IMR-90 (cell line): ENCODE measurements at regions not wholly inside any gene's neighbourhood (a gene's known extent, or its start where the extent isn't known, plus 50 kb on each side); places are given as distances from the start of the nearest gene placed in this dataset.

Source experiments
- ATAC-seq: fragments of 200-7000 bp; cut with Tn5 transposase; 2 replicates; pipeline ENCODE4 v1.9.1; 2020; ENCODE audit warnings: low read depth, mild to moderate bottlenecking, moderate library complexity
- BruUV-seq: library from RNA; stranded (reverse); fragments of 400-500 nt; replicated peaks from 2 replicates; lab custom pipeline; 2021; lab: Mats Ljungman, UMichigan
- CTCF ChIA-PET: fragments of 300-600 bp; formaldehyde crosslinking; extraction: SDS; loops from one replicate; lab custom pipeline; 2021; ENCODE audit warnings: antibody characterized with exemption; lab: Yijun Ruan, JAX
- POLR2A ChIA-PET: fragments of 300-600 bp; sonication (Branson Sonifier 250); formaldehyde crosslinking; loops from one replicate; lab custom pipeline; 2022; ENCODE audit warnings: antibody characterized with exemption; ENCODE audit not compliant: unreplicated experiment; lab: Charles Lee
- DNase-seq: peaks from one replicate; pipeline ENCODE4 v3.0.0; 2013
- H2AFZ ChIP-seq: replicated peaks from 2 replicates; pipeline ENCODE3; 2013; ENCODE audit warnings: low read length, mild to moderate bottlenecking; ENCODE audit not compliant: poor library complexity
- H2AK5ac ChIP-seq: 2 replicates; pipeline ENCODE4 v1.6.1; 2013; ENCODE audit warnings: low read depth, low read length, inconsistent platforms
- H2AK9ac ChIP-seq: replicated peaks from 2 replicates; pipeline ENCODE3; 2013; ENCODE audit warnings: mild to moderate bottlenecking, low read depth, low read length, moderate library complexity; ENCODE audit not compliant: poor library complexity
- H2BK120ac ChIP-seq: 2 replicates; pipeline ENCODE4 v1.6.1; 2013; ENCODE audit warnings: low read depth, low read length, inconsistent platforms
- H2BK15ac ChIP-seq: 3 replicates; pipeline ENCODE4 v1.6.1; 2013; ENCODE audit warnings: low read depth, low read length, inconsistent platforms
- H2BK20ac ChIP-seq: 2 replicates; pipeline ENCODE4 v1.6.1; 2013; ENCODE audit warnings: low read depth, mild to moderate bottlenecking, inconsistent platforms, low read length, moderate library complexity
- H2BK5ac ChIP-seq: 2 replicates; pipeline ENCODE4 v1.6.1; 2013; ENCODE audit warnings: mild to moderate bottlenecking, low read depth, low read length, inconsistent platforms; ENCODE audit not compliant: poor library complexity, severe bottlenecking
- H3K14ac ChIP-seq: replicated peaks from 2 replicates; pipeline ENCODE4 v1.6.1; 2013; ENCODE audit warnings: low read depth, low read length, inconsistent platforms
- H3K18ac ChIP-seq: 2 replicates; pipeline ENCODE4 v1.6.1; 2013; ENCODE audit warnings: low read depth, low read length, control low read depth
- H3K23ac ChIP-seq: 2 replicates; pipeline ENCODE4 v1.6.1; 2013; ENCODE audit warnings: low read depth, low read length, inconsistent platforms
- H3K27ac ChIP-seq: 2 replicates; pipeline ENCODE4 v1.5.1; 2013; ENCODE audit warnings: mild to moderate bottlenecking, control low read depth, low read length; ENCODE audit not compliant: insufficient read depth
- H3K27me3 ChIP-seq: 2 replicates; pipeline ENCODE4 v1.6.1; 2013; ENCODE audit warnings: low read length; ENCODE audit not compliant: control insufficient read depth, insufficient read depth
- H3K36me3 ChIP-seq: 2 replicates; pipeline ENCODE4 v1.6.1; 2013; ENCODE audit warnings: low read length, mixed read lengths; ENCODE audit not compliant: control insufficient read depth, insufficient read depth
- H3K4ac ChIP-seq: 2 replicates; pipeline ENCODE4 v1.6.1; 2013; ENCODE audit warnings: low read depth, low read length, inconsistent platforms
- H3K4me1 ChIP-seq: 2 replicates; pipeline ENCODE4 v1.6.1; 2013; ENCODE audit warnings: low read length, mixed read lengths; ENCODE audit not compliant: control insufficient read depth, insufficient read depth
- H3K4me2 ChIP-seq: 2 replicates; pipeline ENCODE4 v1.6.1; 2013; ENCODE audit warnings: low read depth, mild to moderate bottlenecking, control low read depth, low read length, moderate library complexity
- H3K4me3 ChIP-seq: 2 replicates; pipeline ENCODE4 v1.5.1; 2013; ENCODE audit warnings: low read depth, mild to moderate bottlenecking, control low read depth, low read length, moderate library complexity; ENCODE audit not compliant: insufficient read depth
- H3K56ac ChIP-seq: 2 replicates; pipeline ENCODE4 v1.6.1; 2013; ENCODE audit warnings: low read length, inconsistent platforms; ENCODE audit not compliant: insufficient read depth; ENCODE audit errors: extremely low read depth
- H3K79me1 ChIP-seq, 2 experiments: 2 replicates each; pipeline ENCODE4 v1.6.1; 2013; ENCODE audit warnings: low read length in 2 of 2, inconsistent platforms in 1 of 2, low read depth in 1 of 2
- H3K9ac ChIP-seq: 2 replicates; pipeline ENCODE4 v1.6.1; 2013; ENCODE audit warnings: low read depth, low read length, control low read depth
- H3K9me1 ChIP-seq: 2 replicates; pipeline ENCODE4 v1.6.1; 2013; ENCODE audit warnings: low read length, inconsistent platforms; ENCODE audit not compliant: insufficient read depth
- H3K9me3 ChIP-seq: 2 replicates; pipeline ENCODE4 v1.6.1; 2013; ENCODE audit warnings: low read length; ENCODE audit not compliant: control insufficient read depth, insufficient read depth
- H4K20me1 ChIP-seq: 2 replicates; pipeline ENCODE4 v1.6.1; 2013; ENCODE audit warnings: low read length, inconsistent platforms; ENCODE audit not compliant: insufficient read depth
- H4K5ac ChIP-seq: 2 replicates; pipeline ENCODE4 v1.6.1; 2013; ENCODE audit warnings: mild to moderate bottlenecking, low read depth, low read length, control low read depth
- H4K8ac ChIP-seq, 2 experiments: 2 replicates each; pipeline ENCODE4 v1.6.1; 2013; ENCODE audit warnings: low read depth in 2 of 2, low read length in 2 of 2, control low read depth in 1 of 2, inconsistent platforms in 1 of 2
- H4K91ac ChIP-seq: 2 replicates; pipeline ENCODE4 v1.6.1; 2013; ENCODE audit warnings: low read depth, low read length, inconsistent platforms; ENCODE audit not compliant: insufficient read depth
- BHLHE40 ChIP-seq: fragments of 150-350 bp; IDR thresholded peaks from 2 replicates; pipeline ENCODE4 v1.6.1; 2016; ENCODE audit warnings: mild to moderate bottlenecking, low read depth, low read length
- MAZ ChIP-seq: IDR thresholded peaks from 2 replicates; pipeline ENCODE4 v1.6.1; 2012; ENCODE audit warnings: low read depth, mild to moderate bottlenecking, low read length, improper control_type of control experiment, moderate library complexity, borderline replicate concordance
- MXI1 ChIP-seq: IDR thresholded peaks from 2 replicates; pipeline ENCODE4 v1.6.1; 2012; ENCODE audit warnings: low read depth, mild to moderate bottlenecking, low read length, moderate library complexity, borderline replicate concordance
- NFE2L2 ChIP-seq: fragments of 150-350 bp; IDR thresholded peaks from 2 replicates; pipeline ENCODE4 v1.6.1; 2016; ENCODE audit warnings: low read depth, mild to moderate bottlenecking, low read length
- POLR2A ChIP-seq: IDR thresholded peaks from 2 replicates; pipeline ENCODE4 v1.6.1; 2012; ENCODE audit warnings: mild to moderate bottlenecking, low read depth, low read length
- RAD21 ChIP-seq: IDR thresholded peaks from 2 replicates; pipeline ENCODE4 v1.6.1; 2012; ENCODE audit warnings: low read length, improper control_type of control experiment
- RCOR1 ChIP-seq: IDR thresholded peaks from 2 replicates; pipeline ENCODE4 v1.6.1; 2012; ENCODE audit warnings: mild to moderate bottlenecking, low read length, improper control_type of control experiment; ENCODE audit not compliant: insufficient replicate concordance
- RFX5 ChIP-seq: IDR thresholded peaks from 2 replicates; pipeline ENCODE4 v1.8.0; 2012; ENCODE audit warnings: low read depth, mild to moderate bottlenecking, low read length, moderate library complexity
- WGBS, 2 experiments: methylation state at CpG; one replicate each; pipeline versions ENCODE4 v1.1.5 to v1.1.7; 2013; ENCODE audit warnings: missing lambda C conversion rate in 2 of 2; ENCODE audit not compliant: insufficient read length in 1 of 2; ENCODE audit errors: extremely low coverage in 2 of 2; 5-methylcytosine and 5-hydroxymethylcytosine counted together
- dilution Hi-C: fragments of 300-500 bp; cut with HindIII; formaldehyde crosslinking; loops from one replicate; pipeline ENCODE4 v1.14.3; 2018; ENCODE audit warnings: low sequenced_read_pairs; ENCODE audit not compliant: unreplicated experiment
- in situ Hi-C: fragments of 300-500 bp; cut with MboI; formaldehyde crosslinking; loops from 3 replicates; pipeline ENCODE4 v1.14.3; 2019; ENCODE audit warnings: low sequenced_read_pairs, inconsistent platforms, mixed read lengths
- intact Hi-C: fragments of 100-400 bp; cut with micrococcal nuclease; formaldehyde crosslinking; loops from 2 replicates; pipeline ENCODE4 v1.10.0; 2022

GRCh38 chr1:60832367-60832766 lies 250.0 kb upstream of the NFIA start:
- no peak overlapping the region for H3K4me3 ChIP-seq
- H2BK15ac ChIP-seq, result no peak overlapping the region
- no peak overlapping the region for H2AK9ac ChIP-seq
- WGBS, 2 experiments, result no CpG with 5 or more reads among the region's 3 CpGs
- no peak overlapping the region for H3K18ac ChIP-seq
- H3K23ac ChIP-seq, result no peak overlapping the region
- no peaks in the 10 kb centered on the region for H3K27me3 ChIP-seq
- H3K4me2 ChIP-seq, result no peak overlapping the region
- H3K27ac ChIP-seq, result no peak overlapping the region
- H2BK120ac ChIP-seq, result no peak overlapping the region
- no peak overlapping the region for H2AK5ac ChIP-seq
- DNase-seq, result no peak
- dilution Hi-C loops (no loop called here), intact Hi-C loops (no loop called here), in situ Hi-C loops (no loop called here)
- H3K9me3 ChIP-seq, result no peaks in the 10 kb centered on the region; the same call in 1 of the 2 replicates
- no peak overlapping the region for H3K9ac ChIP-seq
- no peak overlapping the region for H2AFZ ChIP-seq
- BruUV-seq, result no TSS peak
- TF ChIP-seq RCOR1, result no peak
- no peak for TF ChIP-seq POLR2A
- TF ChIP-seq MXI1, result no peak
- TF ChIP-seq MAZ, result no peak
- no peak for TF ChIP-seq NFE2L2
- TF ChIP-seq BHLHE40, result no peak
- no peak for TF ChIP-seq RFX5
- no peak for TF ChIP-seq RAD21
- H4K91ac ChIP-seq, result no peak overlapping the region
- no peak overlapping the region for H3K14ac ChIP-seq
- H3K56ac ChIP-seq, result no peak overlapping the region
- no peak overlapping the region for H4K5ac ChIP-seq
- CTCF ChIA-PET, result no interaction called here
- no peak overlapping the region for H3K4ac ChIP-seq
- no peaks in the 10 kb centered on the region for H3K36me3 ChIP-seq
- no peak overlapping the region for H2BK20ac ChIP-seq
- no peak overlapping the region for H2BK5ac ChIP-seq
- no peaks in the 10 kb centered on the region for H3K4me1 ChIP-seq
- no peak overlapping the region for H4K8ac ChIP-seq
- POLR2A ChIA-PET, result no interaction called here
- H3K79me1 ChIP-seq, result no peaks in the 10 kb centered on the region
- no peaks in the 10 kb centered on the region for H4K20me1 ChIP-seq
- no peak for ATAC-seq
- H3K9me1 ChIP-seq, result no peaks in the 10 kb centered on the region
